Testis (tissue), 2 donors: ENCODE measurements at regions not wholly inside any gene's neighbourhood (a gene's known extent, or its start where the extent isn't known, plus 50 kb on each side); places are given as distances from the start of the nearest gene placed in this dataset.

Experiments
- CTCF ChIP-seq, 3 experiments: fragments of 450-650 bp in 2 of 3; fragments of 200-600 bp in 1 of 3; sonication (generic) in 1 of 3; IDR thresholded peaks; one replicate each; pipeline ENCODE4 v1.5.1; 2016 to 2019; ENCODE audit warnings: antibody characterized with exemption in 3 of 3, mild to moderate bottlenecking in 2 of 3, moderate library complexity in 1 of 3
- POLR2A ChIP-seq: fragments of 450-650 bp; IDR thresholded peaks from one replicate; pipeline ENCODE4 v1.6.1; 2017; ENCODE audit warnings: antibody characterized with exemption, mild to moderate bottlenecking, moderate library complexity

- no peak for TF ChIP-seq CTCF (IDR thresholded peaks at IDR 0.05)
- TF ChIP-seq POLR2A: no peak
Measured at GRCh38 chr21:15301736-15302135, 236.9 kb upstream of the NRIP1 start.
